HAP-1 (cell line): ENCODE measurements at regions not wholly inside any gene's neighbourhood (a gene's known extent, or its start where the extent isn't known, plus 50 kb on each side); places are given as distances from the start of the nearest gene placed in this dataset.

Experiments used
- DNase-seq, 2 experiments: peaks; one replicate each; pipeline ENCODE4 v3.0.0-alpha.2; 2016 to 2020; ENCODE audit warnings: low spot score in 2 of 2
- H3K27me3 ChIP-seq: fragments of 250-450 bp; sonication (Bioruptor Pico); 2 replicates; pipeline ENCODE4 v1.5.1; 2020; ENCODE audit warnings: low read depth, mild to moderate bottlenecking, moderate library complexity
- H3K36me3 ChIP-seq: fragments of 250-450 bp; sonication (Bioruptor Pico); replicated peaks from 2 replicates; pipeline ENCODE4 v1.5.1; 2020; ENCODE audit warnings: mild to moderate bottlenecking
- H3K4me1 ChIP-seq: fragments of 250-450 bp; sonication (Bioruptor Pico); 2 replicates; pipeline ENCODE4 v1.5.1; 2020; ENCODE audit warnings: mild to moderate bottlenecking
- H3K4me3 ChIP-seq: fragments of 250-450 bp; sonication (Bioruptor Pico); 2 replicates; pipeline ENCODE4 v1.5.1; 2020; ENCODE audit warnings: mild to moderate bottlenecking, moderate library complexity
- H3K9me3 ChIP-seq: fragments of 250-450 bp; sonication (Bioruptor Pico); 2 replicates; pipeline ENCODE4 v1.5.1; 2020; ENCODE audit warnings: mild to moderate bottlenecking, moderate library complexity
- in situ Hi-C: fragments of 300-500 bp; cut with MboI; formaldehyde crosslinking; loops from 3 replicates; pipeline ENCODE4 v1.14.3; 2020; ENCODE audit warnings: low sequenced_read_pairs, inconsistent platforms, mixed read lengths

GRCh38 chr10:57955076-57955475 lies 312.6 kb downstream of the IPMK start:
- Histone ChIP-seq H3K4me1 (no peaks in the 10 kb centered on the region), H3K9me3 (no peaks in the 10 kb centered on the region), H3K27me3 (no peaks in the 10 kb centered on the region), H3K4me3 (no peak overlapping the region), H3K36me3 (no peaks in the 10 kb centered on the region)
- no peak for DNase-seq
- in situ Hi-C loops: no loop called here

- Histone ChIP-seq H3K4me3 (no peak overlapping the region), H3K27me3 (no peaks in the 10 kb centered on the region), H3K4me1 (no peaks in the 10 kb centered on the region), H3K36me3 (no peaks in the 10 kb centered on the region), H3K9me3 (no peaks in the 10 kb centered on the region)
- in situ Hi-C loops: no loop called here
- no peak for DNase-seq
Measured at GRCh38 chr10:57952741-57953140, 315.0 kb downstream of the IPMK start.

GRCh38 chr10:57950442-57950974 lies 317.2 kb downstream of the IPMK start:
- Histone ChIP-seq H3K36me3 (no peaks in the 10 kb centered on the region), H3K27me3 (no peaks in the 10 kb centered on the region), H3K4me3 (no peak overlapping the region), H3K4me1 (no peaks in the 10 kb centered on the region), H3K9me3 (no peaks in the 10 kb centered on the region)
- DNase-seq: no peak
- in situ Hi-C loops: no loop called here

GRCh38 chr10:57948796-57949195 lies 318.9 kb downstream of the IPMK start:
- Histone ChIP-seq H3K27me3 (no peaks in the 10 kb centered on the region), H3K9me3 (no peaks in the 10 kb centered on the region), H3K4me1 (no peaks in the 10 kb centered on the region), H3K36me3 (no peaks in the 10 kb centered on the region), H3K4me3 (no peak overlapping the region)
- in situ Hi-C loops: no loop called here
- DNase-seq: no peak

GRCh38 chr10:57946833-57947232 lies 320.9 kb downstream of the IPMK start:
- Histone ChIP-seq H3K4me3 (no peak overlapping the region), H3K27me3 (no peaks in the 10 kb centered on the region), H3K4me1 (no peaks in the 10 kb centered on the region), H3K9me3 (no peaks in the 10 kb centered on the region), H3K36me3 (no peaks in the 10 kb centered on the region)
- in situ Hi-C loops: no loop called here
- no peak for DNase-seq

GRCh38 chr10:57943701-57944100 lies 324.0 kb downstream of the IPMK start:
- H3K4me1 ChIP-seq: no peaks in the 10 kb centered on the region
- in situ Hi-C loops: no loop called here
- no peak overlapping the region for H3K4me3 ChIP-seq
- no peaks in the 10 kb centered on the region for H3K27me3 ChIP-seq
- H3K9me3 ChIP-seq: no peaks in the 10 kb centered on the region
- DNase-seq: no peak
- no peaks in the 10 kb centered on the region for H3K36me3 ChIP-seq

- Histone ChIP-seq H3K36me3 (no peaks in the 10 kb centered on the region), H3K4me1 (peaks cover 8% of the 10 kb centered on the region; the same call in 1 of the 2 replicates), H3K9me3 (no peaks in the 10 kb centered on the region), H3K27me3 (no peaks in the 10 kb centered on the region), H3K4me3 (no peak overlapping the region)
- no peak for DNase-seq
- in situ Hi-C loops: no loop called here
Measured at GRCh38 chr10:57925045-57925444, 342.6 kb downstream of the IPMK start.

GRCh38 chr10:57921140-57921539 lies 346.6 kb downstream of the IPMK start:
- Histone ChIP-seq H3K4me3 (no peak overlapping the region), H3K9me3 (no peaks in the 10 kb centered on the region), H3K36me3 (no peaks in the 10 kb centered on the region), H3K4me1 (peaks cover 18% of the 10 kb centered on the region), H3K27me3 (no peaks in the 10 kb centered on the region)
- in situ Hi-C loops: no loop called here
- DNase-seq: no peak

- no peaks in the 10 kb centered on the region for H3K27me3 ChIP-seq
- no peak overlapping the region for H3K4me3 ChIP-seq
- H3K4me1 ChIP-seq: peaks cover 18% of the 10 kb centered on the region
- no peaks in the 10 kb centered on the region for H3K36me3 ChIP-seq
- in situ Hi-C loops: no loop called here
- H3K9me3 ChIP-seq: no peaks in the 10 kb centered on the region
- DNase-seq: no peak
Measured at GRCh38 chr10:57919864-57920263, 347.8 kb downstream of the IPMK start.

- Histone ChIP-seq H3K36me3 (no peaks in the 10 kb centered on the region), H3K27me3 (no peaks in the 10 kb centered on the region), H3K4me3 (no peak overlapping the region), H3K4me1 (peaks cover 18% of the 10 kb centered on the region), H3K9me3 (no peaks in the 10 kb centered on the region)
- no peak for DNase-seq
- in situ Hi-C loops: no loop called here
Measured at GRCh38 chr10:57917019-57917418, 350.7 kb downstream of the IPMK start.

GRCh38 chr10:57905861-57906260 lies 361.8 kb downstream of the IPMK start:
- Histone ChIP-seq H3K36me3 (no peaks in the 10 kb centered on the region), H3K4me3 (no peak overlapping the region), H3K4me1 (peaks cover 9% of the 10 kb centered on the region), H3K9me3 (no peaks in the 10 kb centered on the region; the same call in 1 of the 2 replicates), H3K27me3 (no peaks in the 10 kb centered on the region)
- in situ Hi-C loops: no loop called here
- DNase-seq: peak; percentile 29 to 90

- Histone ChIP-seq H3K4me1 (peaks cover 9% of the 10 kb centered on the region), H3K36me3 (no peaks in the 10 kb centered on the region), H3K4me3 (no peak overlapping the region), H3K27me3 (no peaks in the 10 kb centered on the region), H3K9me3 (no peaks in the 10 kb centered on the region; the same call in 1 of the 2 replicates)
- in situ Hi-C loops: no loop called here
- no peak for DNase-seq
Measured at GRCh38 chr10:57905010-57905409, 362.7 kb downstream of the IPMK start.

- in situ Hi-C loops: no loop called here
- DNase-seq: no peak
- Histone ChIP-seq H3K4me3 (no peak overlapping the region), H3K36me3 (no peaks in the 10 kb centered on the region), H3K27me3 (no peaks in the 10 kb centered on the region), H3K4me1 (no peaks in the 10 kb centered on the region), H3K9me3 (no peaks in the 10 kb centered on the region; the same call in 1 of the 2 replicates)
Measured at GRCh38 chr10:57898231-57898630, 369.5 kb downstream of the IPMK start.

- H3K4me3 ChIP-seq: no peak overlapping the region
- in situ Hi-C loops: no loop called here
Measured at GRCh38 chr10:57897611-57898010, 370.1 kb downstream of the IPMK start.

GRCh38 chr10:57894361-57894760 lies 373.3 kb downstream of the IPMK start:
- in situ Hi-C loops: no loop called here
- H3K4me3 ChIP-seq: no peak overlapping the region
- DNase-seq: no peak
- no peaks in the 10 kb centered on the region for H3K4me1 ChIP-seq
- H3K27me3 ChIP-seq: no peaks in the 10 kb centered on the region
- H3K36me3 ChIP-seq: no peaks in the 10 kb centered on the region
- H3K9me3 ChIP-seq: no peaks in the 10 kb centered on the region

More at GRCh38 chr10:57897611-57898010, 370.1 kb downstream of the IPMK start:
- H3K36me3 ChIP-seq: no peaks in the 10 kb centered on the region
- H3K4me1 ChIP-seq: no peaks in the 10 kb centered on the region
- DNase-seq: no peak
- no peaks in the 10 kb centered on the region for H3K27me3 ChIP-seq
- H3K9me3 ChIP-seq: no peaks in the 10 kb centered on the region; the same call in 1 of the 2 replicates
